ENCODE measurements at regions not wholly inside any gene's neighbourhood (a gene's known extent, or its start where the extent isn't known, plus 50 kb on each side); places are given as distances from the start of the nearest gene placed in this dataset.

DNA sequence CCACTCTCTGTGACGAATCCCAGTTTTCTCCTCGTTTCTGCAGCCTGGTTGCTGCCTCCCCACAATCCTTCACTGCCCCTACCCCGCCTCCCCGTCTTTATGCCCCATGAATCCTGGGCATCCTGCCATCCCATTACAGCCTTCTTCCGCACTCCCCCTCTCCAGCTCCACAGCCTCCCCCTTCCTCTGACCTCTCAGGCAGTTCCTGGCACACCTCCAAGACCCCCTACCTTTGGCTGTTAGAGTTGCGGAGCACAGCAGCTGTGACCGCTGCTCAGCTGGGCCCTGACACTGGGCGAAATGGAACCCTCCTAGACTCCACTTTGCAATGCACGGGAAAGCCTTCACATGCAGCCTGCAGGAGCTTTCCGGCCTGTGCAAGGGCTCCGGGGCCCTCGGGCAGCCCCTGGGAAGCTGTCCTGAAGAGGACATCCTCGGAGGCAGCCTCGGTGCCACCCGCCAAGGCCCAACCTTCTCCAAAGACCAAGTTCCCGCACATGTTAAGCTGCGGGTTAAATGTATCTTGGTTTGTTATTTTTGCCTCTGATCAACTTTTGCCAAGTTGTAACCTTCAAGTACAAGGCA lies 400.7 kb upstream of the MKI67 start:
- TF ChIP-seq, protein P1, sequence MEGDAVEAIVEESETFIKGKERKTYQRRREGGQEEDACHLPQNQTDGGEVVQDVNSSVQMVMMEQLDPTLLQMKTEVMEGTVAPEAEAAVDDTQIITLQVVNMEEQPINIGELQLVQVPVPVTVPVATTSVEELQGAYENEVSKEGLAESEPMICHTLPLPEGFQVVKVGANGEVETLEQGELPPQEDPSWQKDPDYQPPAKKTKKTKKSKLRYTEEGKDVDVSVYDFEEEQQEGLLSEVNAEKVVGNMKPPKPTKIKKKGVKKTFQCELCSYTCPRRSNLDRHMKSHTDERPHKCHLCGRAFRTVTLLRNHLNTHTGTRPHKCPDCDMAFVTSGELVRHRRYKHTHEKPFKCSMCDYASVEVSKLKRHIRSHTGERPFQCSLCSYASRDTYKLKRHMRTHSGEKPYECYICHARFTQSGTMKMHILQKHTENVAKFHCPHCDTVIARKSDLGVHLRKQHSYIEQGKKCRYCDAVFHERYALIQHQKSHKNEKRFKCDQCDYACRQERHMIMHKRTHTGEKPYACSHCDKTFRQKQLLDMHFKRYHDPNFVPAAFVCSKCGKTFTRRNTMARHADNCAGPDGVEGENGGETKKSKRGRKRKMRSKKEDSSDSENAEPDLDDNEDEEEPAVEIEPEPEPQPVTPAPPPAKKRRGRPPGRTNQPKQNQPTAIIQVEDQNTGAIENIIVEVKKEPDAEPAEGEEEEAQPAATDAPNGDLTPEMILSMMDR (IDR thresholded peaks at IDR 0.05; ENCODE audit: low read depth, low read length), result no peak
- DNase-seq (ENCODE audit: extremely low read depth, low read depth), result no peak

DNA sequence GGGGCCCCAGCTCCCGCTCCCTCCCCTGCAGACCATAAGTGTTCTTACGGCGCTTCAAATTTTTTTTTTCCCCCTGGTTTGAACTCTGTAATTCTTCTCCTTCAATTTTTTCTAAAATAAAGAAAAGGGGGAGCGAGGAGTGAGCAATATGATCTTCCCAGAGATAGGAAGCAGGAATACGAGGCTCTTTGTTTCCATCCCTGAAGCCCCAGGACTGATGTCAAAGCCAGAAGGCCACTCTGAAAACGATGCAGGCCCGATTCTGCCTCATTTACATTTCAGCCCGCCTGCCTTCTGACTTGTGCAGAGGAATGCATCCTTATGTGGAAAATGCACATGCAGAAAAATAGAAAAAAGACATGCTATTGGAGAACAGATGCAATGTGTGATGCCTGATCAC lies 401.5 kb upstream of the MKI67 start:
- TF ChIP-seq, protein P1 (IDR thresholded peaks at IDR 0.05; ENCODE audit: low read depth, low read length), result no peak
- no peak for DNase-seq (ENCODE audit: extremely low read depth, low read depth)

DNA sequence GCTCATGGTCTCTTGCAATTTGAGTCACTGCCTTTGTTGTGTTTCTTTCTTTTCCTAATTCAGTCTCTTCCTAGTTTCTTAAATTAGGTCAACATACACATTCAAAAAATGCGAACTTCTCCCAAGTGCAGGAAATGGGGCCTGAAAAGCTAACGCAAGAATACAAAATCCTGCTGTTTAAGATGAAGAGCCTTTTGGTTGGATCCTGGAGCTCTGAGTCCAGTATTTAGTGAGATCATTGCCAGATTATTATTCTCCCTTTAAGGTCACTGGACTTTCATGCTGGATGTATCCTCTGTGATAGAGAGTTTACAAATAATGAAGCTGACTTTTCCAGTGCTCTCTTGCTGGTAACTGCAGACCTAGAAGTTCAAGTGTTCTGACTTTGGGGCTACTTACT lies 401.9 kb upstream of the MKI67 start:
- TF ChIP-seq, protein P1 (IDR thresholded peaks at IDR 0.05; ENCODE audit: low read depth, low read length), result no peak
- DNase-seq (ENCODE audit: extremely low read depth, low read depth), result no peak

DNA sequence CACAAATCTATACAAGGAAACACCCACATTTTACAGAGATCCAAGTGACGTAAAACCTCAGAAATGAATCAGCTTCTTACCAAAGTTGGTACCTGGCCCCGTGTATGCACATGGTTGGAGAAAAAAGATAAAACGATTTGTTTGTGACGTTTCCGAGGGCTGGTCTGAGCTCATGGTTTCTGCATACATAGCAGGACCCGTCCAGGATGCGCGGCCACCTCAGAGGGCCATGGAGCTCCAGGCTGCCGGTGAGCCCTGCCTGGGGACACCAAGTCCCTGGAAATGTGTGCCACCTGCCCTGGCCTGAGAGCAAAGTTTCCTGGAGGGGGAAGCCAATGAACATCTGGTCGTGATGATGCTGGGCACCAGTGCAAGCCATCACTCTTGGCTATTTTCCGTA lies 402.6 kb upstream of the MKI67 start:
- TF ChIP-seq, protein P1 (IDR thresholded peaks at IDR 0.05; ENCODE audit: low read depth, low read length), result no peak
- DNase-seq (ENCODE audit: extremely low read depth, low read depth), result no peak

DNA sequence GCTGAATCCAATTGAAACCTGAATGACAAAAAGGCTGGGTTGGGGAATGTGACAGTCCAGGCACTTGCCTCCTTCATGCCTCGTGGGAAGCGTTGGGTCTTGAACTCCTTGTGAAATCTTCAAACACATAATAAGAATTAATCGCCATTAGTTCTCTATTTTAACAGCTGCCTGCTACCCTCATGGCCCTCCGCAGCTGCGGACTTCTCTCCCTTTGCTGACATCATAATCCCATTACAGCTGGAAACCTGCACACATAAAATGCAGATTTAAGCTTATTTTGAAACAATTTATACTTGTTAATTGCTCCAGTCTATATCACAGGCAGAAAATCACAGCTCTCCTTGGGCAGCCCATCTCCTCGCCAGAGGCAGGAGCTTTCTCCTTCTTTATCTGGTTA lies 403.0 kb upstream of the MKI67 start:
- TF ChIP-seq, protein P1 (IDR thresholded peaks at IDR 0.05; ENCODE audit: low read depth, low read length), result no peak
- DNase-seq (ENCODE audit: extremely low read depth, low read depth), result no peak

DNA sequence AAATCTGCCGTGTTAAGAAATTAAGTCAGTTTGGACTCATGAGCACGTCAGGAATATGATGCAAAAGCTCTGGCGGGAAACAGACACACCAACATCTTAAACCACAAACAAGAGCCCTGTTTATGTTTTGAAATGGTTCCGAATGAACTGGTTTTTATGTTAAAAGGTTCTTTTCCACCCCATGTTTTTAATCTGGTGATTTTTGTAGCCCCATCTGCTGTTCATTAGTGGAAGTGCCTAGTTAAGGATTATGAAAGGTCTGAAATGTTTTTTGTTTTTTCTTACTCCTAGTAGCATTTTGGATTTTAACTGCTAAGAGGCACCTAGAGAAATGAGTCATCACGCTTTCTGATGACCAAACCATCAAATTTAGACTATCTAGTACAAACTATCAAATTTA lies 404.1 kb upstream of the MKI67 start:
- TF ChIP-seq, protein P1 (IDR thresholded peaks at IDR 0.05; ENCODE audit: low read depth, low read length), result no peak
- DNase-seq (ENCODE audit: extremely low read depth, low read depth), result no peak

DNA sequence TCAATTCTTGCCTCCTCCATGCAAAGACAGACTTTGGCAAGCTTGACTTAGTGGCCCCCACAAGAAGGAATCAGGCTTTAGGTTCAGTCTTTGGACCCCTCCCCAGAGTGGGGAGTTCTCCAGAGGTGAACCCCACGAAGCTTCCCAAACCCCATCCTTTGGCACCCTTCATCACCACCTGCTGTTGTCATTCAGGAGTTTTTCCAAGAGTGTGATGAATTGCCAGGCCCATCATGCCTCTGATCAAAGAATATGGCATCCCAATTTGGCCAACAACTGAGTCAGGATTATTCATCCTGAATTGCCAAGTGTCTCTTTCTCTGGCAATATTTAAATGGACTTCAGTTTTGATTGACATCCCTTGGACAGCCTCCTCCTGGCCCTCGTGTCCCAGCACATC lies 404.7 kb upstream of the MKI67 start:
- DNase-seq (ENCODE audit: extremely low read depth, low read depth), result no peak
- TF ChIP-seq, protein P1 (IDR thresholded peaks at IDR 0.05; ENCODE audit: low read depth, low read length), result no peak
